ENCODE measurements at regions not wholly inside any gene's neighbourhood (a gene's known extent, or its start where the extent isn't known, plus 50 kb on each side); places are given as distances from the start of the nearest gene placed in this dataset.

DNA sequence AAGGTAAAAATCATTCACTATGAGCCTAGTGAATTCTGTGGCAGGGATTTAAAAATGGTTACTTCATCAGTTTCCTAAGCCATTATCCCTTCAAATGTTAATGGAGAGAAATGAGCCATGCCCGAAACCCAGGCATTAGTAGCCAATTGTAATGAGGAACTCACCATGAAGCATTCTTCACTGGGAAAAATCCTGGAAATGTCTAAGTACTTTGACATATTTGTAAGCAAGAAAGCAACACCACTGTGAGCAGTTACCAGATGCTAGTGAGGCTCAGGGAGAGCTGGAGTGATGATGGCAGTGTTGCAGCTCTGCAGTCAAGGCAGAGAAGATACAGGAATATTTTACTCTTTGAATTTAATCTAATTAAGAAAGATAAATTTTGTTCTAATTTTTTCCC, 220.0 kb upstream of the MBL2 start:
- Mint-ChIP-seq H3K4me1 (no peaks in the 10 kb centered on the region), H3K9me3 (peaks cover 0 to 21% (median 12%) of the 10 kb centered on the region in 7 donors), H3K27me3 (ENCODE audit: low read depth in 3 of 3) (no peaks in the 10 kb centered on the region), H3K27ac (no peak overlapping the region), H3K36me3 (no peaks in the 10 kb centered on the region), H3K4me3 (no peak overlapping the region)
- intact Hi-C loops (cut with micrococcal nuclease), result no loop called here
- H3K27me3 ChIP-seq (ENCODE audit: control insufficient read depth in 2 of 2, insufficient read depth in 2 of 2, low read length in 2 of 2), result no peaks in the 10 kb centered on the region
- H3K4me2 ChIP-seq (replicated peaks; ENCODE audit: extremely low read depth, low read length, poor library complexity, severe bottlenecking), result no peak overlapping the region
- peaks cover 4 to 10% of the 10 kb centered on the region in 2 donors for H3K9me3 ChIP-seq (replicated peaks in 1 of 2; ENCODE audit: control insufficient read depth in 1 of 2, insufficient read depth in 1 of 2, low read length in 2 of 2)
- no peaks in the 10 kb centered on the region for H4K20me1 ChIP-seq (ENCODE audit: insufficient read depth, low read length)
- no peak overlapping the region for H2AFZ ChIP-seq (ENCODE audit: insufficient read depth, low read depth, low read length, poor library complexity, severe bottlenecking)
- WGBS (ENCODE audit: insufficient coverage), result no CpG with 5 or more reads among the region's 1 CpG
- no peak overlapping the region for H3K4me3 ChIP-seq (replicated peaks in 1 of 3; ENCODE audit: low read depth in 2 of 3, low read length in 3 of 3)
- TF ChIP-seq CTCF (IDR thresholded peaks at IDR 0.05), result no peak
- no peak for DNase-seq
- no peaks in the 10 kb centered on the region for H3K36me3 ChIP-seq (replicated peaks in 1 of 2; ENCODE audit: control insufficient read depth in 1 of 2, insufficient read depth in 2 of 2, low read length in 2 of 2)
- no peaks in the 10 kb centered on the region for H3K4me1 ChIP-seq (ENCODE audit: control insufficient read depth in 1 of 2, insufficient read depth in 2 of 2, low read length in 2 of 2)
- H3K79me2 ChIP-seq (ENCODE audit: insufficient read depth, low read length), result no peaks in the 10 kb centered on the region
- H3K27ac ChIP-seq (ENCODE audit: low read depth in 1 of 2, low read length in 2 of 2), result no peak overlapping the region
- no peak overlapping the region for H3K9ac ChIP-seq (ENCODE audit: insufficient read depth, low read length, poor library complexity, severe bottlenecking)

DNA sequence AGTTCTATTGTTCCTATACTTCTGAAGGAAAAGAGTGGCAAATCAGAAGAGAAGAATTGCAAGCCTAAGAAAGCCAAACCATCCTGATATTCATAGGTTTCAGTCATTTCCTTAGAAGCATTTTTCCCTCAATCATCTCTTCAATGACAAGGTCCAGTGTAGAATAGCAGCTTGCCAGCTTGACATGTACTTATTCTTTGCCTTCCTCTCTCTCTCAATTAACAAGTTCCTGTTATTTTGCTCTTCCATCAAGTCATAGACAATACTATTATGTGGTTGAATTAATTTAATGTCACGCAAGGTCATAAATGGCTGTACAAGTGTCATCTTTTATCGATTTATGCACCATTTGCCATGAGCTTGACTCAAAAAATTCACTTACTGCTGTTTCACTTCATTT, 216.3 kb upstream of the MBL2 start:
- TF ChIP-seq CTCF (IDR thresholded peaks at IDR 0.05), result no peak
- no peak for DNase-seq
- no CpG with 5 or more reads among the region's 2 CpGs for WGBS (ENCODE audit: insufficient coverage)

More for the DNA sequence above, 216.3 kb upstream of the MBL2 start:
- Histone ChIP-seq H3K4me1 (ENCODE audit: control insufficient read depth in 1 of 2, insufficient read depth in 2 of 2, low read length in 2 of 2) (no peaks in the 10 kb centered on the region), H3K4me2 (replicated peaks; ENCODE audit: extremely low read depth, low read length, poor library complexity, severe bottlenecking) (no peak overlapping the region), H3K4me3 (replicated peaks in 1 of 3; ENCODE audit: low read depth in 2 of 3, low read length in 3 of 3) (no peak overlapping the region), H4K20me1 (ENCODE audit: insufficient read depth, low read length) (no peaks in the 10 kb centered on the region), H3K9me3 (replicated peaks in 1 of 2; ENCODE audit: control insufficient read depth in 1 of 2, insufficient read depth in 1 of 2, low read length in 2 of 2) (no peaks in the 10 kb centered on the region), H3K9ac (ENCODE audit: insufficient read depth, low read length, poor library complexity, severe bottlenecking) (no peak overlapping the region), H3K27ac (ENCODE audit: low read depth in 1 of 2, low read length in 2 of 2) (no peak overlapping the region), H3K36me3 (replicated peaks in 1 of 2; ENCODE audit: control insufficient read depth in 1 of 2, insufficient read depth in 2 of 2, low read length in 2 of 2) (no peaks in the 10 kb centered on the region), H2AFZ (ENCODE audit: insufficient read depth, low read depth, low read length, poor library complexity, severe bottlenecking) (no peak overlapping the region), H3K27me3 (ENCODE audit: control insufficient read depth in 2 of 2, insufficient read depth in 2 of 2, low read length in 2 of 2) (no peaks in the 10 kb centered on the region), H3K79me2 (ENCODE audit: insufficient read depth, low read length) (no peaks in the 10 kb centered on the region)
- H3K4me1 Mint-ChIP-seq, result no peaks in the 10 kb centered on the region
- intact Hi-C loops (cut with micrococcal nuclease), result no loop called here
- peaks cover 0 to 13% (median 3%) of the 10 kb centered on the region in 7 donors for H3K9me3 Mint-ChIP-seq
- H3K36me3 Mint-ChIP-seq, result no peaks in the 10 kb centered on the region
- H3K27me3 Mint-ChIP-seq (ENCODE audit: low read depth in 3 of 3), result no peaks in the 10 kb centered on the region
- H3K27ac Mint-ChIP-seq, result no peak overlapping the region
- no peak overlapping the region for H3K4me3 Mint-ChIP-seq
